ENCODE measurements at regions not wholly inside any gene's neighbourhood (a gene's known extent, or its start where the extent isn't known, plus 50 kb on each side); places are given as distances from the start of the nearest gene placed in this dataset.

DNA sequence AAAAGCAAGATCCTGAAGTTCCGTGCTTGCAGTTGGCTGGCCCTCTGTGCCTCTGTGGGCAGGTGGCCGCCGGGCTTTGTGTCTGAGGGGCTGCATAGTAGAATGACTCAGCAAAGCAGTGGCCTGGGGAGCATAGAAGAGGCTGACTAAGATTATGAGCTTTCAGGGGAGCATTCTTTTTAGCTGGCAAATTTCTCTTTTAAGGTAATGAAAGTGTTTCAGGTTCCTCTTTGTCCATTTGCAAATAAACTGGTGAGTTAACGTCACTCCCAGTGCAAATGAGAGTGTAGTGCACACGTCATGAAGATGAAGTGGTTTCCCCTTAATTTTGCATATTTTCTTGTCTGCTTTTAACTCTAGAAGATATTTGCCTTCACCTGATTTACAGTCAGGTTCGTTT is 98.6 kb downstream of the BCL2L11 start:
- DNase-seq (no peak), ATAC-seq (no peak)
- no peak overlapping the region for H3K4me3 Mint-ChIP-seq
- no peaks in the 10 kb centered on the region for H3K4me1 Mint-ChIP-seq (ENCODE audit: low read depth)
- peaks cover 18% of the 10 kb centered on the region for H3K27me3 Mint-ChIP-seq (ENCODE audit: low read depth)
- H3K36me3 Mint-ChIP-seq (ENCODE audit: insufficient read depth), result peaks cover 4% of the 10 kb centered on the region
- H3K9me3 Mint-ChIP-seq, result peaks cover 15% of the 10 kb centered on the region

DNA sequence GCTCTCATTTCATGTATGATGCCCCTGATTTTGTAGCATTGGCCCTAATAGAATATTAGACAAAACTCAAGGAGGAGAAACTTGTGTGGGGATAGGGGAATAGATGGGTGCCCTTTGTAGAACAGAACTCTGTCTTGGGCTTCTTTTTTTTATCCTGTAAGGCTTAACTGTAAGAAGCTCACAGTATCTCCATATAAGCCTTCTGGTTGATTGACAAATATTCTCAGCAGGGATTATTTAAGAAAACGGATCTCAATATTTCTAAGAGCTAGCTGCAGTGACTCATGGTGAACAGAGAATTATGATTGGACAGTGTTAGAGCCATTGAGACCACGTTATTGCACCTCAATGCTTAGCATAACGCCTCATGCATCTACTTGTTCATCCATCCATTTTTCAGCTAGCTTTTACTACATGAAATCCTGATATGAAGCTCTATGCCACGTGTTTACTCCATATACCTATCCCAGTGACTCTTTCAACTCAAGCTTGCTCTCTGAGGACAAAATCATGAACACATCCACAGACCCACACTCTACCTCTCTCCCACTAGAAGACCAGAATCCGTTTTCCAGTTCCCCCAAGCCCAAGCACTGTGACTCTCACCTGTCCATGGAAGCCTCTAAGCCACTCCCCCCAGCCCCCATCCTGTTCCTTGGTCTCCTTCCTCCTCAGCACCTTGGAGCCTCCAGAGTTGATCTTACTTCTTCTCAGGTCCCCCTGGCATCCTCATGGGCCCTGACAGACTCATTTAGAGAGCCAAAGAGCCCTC is 99.2 kb downstream of the BCL2L11 start:
- no peak for DNase-seq
- peaks cover 9% of the 10 kb centered on the region for H3K9me3 Mint-ChIP-seq
- H3K27me3 Mint-ChIP-seq (ENCODE audit: low read depth), result peaks cover 20% of the 10 kb centered on the region
- no peaks in the 10 kb centered on the region for H3K4me1 Mint-ChIP-seq (ENCODE audit: low read depth)
- peaks cover 4% of the 10 kb centered on the region for H3K36me3 Mint-ChIP-seq (ENCODE audit: insufficient read depth)
- no peak overlapping the region for H3K4me3 Mint-ChIP-seq
- ATAC-seq, result no peak

DNA sequence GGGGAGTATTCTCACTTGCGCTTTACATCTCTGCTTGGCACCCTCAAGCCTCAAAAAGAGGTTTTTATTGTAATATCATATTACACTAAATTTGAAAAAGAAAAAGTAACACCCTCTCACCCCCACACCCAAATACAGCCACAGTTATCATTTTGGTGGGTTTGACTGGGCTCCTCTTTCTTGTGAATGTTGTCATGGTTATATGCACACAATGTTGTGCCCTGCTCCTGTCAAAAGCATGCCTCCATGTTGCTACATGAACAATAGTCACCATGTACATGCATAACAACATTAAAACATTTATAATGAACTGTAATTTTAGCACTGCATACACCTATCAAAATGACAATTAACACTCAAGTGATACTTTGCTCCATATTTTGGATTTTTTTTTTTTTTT is 100.2 kb downstream of the BCL2L11 start:
- Mint-ChIP-seq H3K4me1 (ENCODE audit: low read depth) (no peaks in the 10 kb centered on the region), H3K36me3 (ENCODE audit: insufficient read depth) (peaks cover 6% of the 10 kb centered on the region), H3K27me3 (ENCODE audit: low read depth) (peaks cover 28% of the 10 kb centered on the region), H3K9me3 (peaks cover 5% of the 10 kb centered on the region), H3K4me3 (no peak overlapping the region)
- ATAC-seq, result no peak
- no peak for DNase-seq

DNA sequence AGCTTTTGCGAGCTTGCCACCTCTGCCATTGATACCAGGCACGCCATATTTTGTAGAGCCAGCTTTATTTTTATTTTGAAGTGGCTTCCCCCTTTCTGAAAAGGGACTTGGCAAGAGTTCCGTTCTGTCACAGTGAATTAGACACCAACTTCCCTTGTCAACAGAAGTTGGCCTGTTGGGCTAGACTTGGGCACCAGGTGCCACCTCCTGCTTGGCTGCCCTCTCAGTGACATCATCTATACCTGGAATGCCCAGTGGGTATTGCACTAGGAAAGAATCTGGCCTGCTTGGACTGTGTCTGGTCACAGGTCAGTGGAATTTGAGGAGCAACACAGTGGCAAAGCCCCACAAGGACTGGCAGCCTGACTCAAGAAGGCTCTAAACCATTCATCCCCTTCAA is 101.0 kb downstream of the BCL2L11 start:
- Mint-ChIP-seq H3K27me3 (ENCODE audit: low read depth) (peaks cover 31% of the 10 kb centered on the region), H3K4me1 (ENCODE audit: low read depth) (no peaks in the 10 kb centered on the region), H3K9me3 (peaks cover 5% of the 10 kb centered on the region), H3K36me3 (ENCODE audit: insufficient read depth) (peaks cover 6% of the 10 kb centered on the region), H3K4me3 (no peak overlapping the region)
- DNase-seq (no peak), ATAC-seq (no peak)

DNA sequence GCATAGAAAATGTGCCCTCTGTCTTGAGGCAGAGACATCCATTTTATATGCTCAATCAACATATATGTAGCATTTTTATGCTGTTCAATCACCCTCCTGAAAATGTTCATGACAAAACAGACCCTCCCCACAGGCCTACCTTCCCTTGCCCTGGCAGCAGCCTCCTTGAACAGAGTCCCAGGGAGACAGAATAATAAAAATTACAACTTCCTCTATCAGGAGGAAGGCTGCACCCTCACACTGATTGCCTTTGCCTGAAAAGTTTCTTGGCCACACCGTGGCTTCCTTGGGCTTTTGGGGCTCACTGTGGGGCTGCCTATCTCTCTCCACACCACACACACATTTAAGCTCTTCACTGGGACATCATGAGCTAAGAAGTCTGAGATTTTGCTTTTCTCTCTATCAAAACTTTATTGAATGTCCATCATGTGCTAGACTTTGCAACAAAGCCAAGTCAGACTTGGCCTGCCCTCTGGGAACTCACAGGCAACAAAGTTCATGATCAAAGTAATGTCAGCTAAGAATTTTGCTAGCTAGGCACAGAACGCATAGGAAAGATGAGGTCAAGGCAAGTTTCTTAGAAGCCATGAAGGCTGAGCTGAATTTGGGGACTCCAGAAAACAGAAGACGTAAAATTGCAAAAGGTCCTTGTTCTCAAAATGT is 101.6 kb downstream of the BCL2L11 start:
- ATAC-seq (no peak), DNase-seq (no peak)
- H3K4me1 Mint-ChIP-seq (ENCODE audit: low read depth), result no peaks in the 10 kb centered on the region
- peaks cover 31% of the 10 kb centered on the region for H3K27me3 Mint-ChIP-seq (ENCODE audit: low read depth)
- H3K9me3 Mint-ChIP-seq, result peaks cover 5% of the 10 kb centered on the region
- peaks cover 6% of the 10 kb centered on the region for H3K36me3 Mint-ChIP-seq (ENCODE audit: insufficient read depth)
- H3K4me3 Mint-ChIP-seq, result no peak overlapping the region

DNA sequence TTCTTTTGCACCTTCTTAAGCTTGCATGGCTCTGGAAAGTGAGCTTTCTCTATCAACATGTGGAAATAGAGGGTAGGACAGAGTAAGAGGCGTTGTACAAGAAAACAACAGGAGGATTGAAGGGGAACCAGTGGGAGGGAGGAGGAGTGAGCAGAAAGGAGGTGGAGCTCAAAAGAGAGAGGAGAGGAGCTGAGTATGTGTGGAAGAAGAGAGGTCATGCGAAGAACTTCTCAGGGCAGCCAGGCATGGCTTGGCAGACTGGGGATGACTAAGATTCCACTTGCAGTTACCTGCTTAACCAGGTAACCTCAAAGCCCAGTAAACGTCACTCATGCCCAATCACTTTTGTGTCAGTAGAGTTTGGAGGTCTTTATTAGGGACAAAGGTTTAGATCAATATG is 105.1 kb downstream of the BCL2L11 start:
- Mint-ChIP-seq H3K4me1 (ENCODE audit: low read depth) (no peaks in the 10 kb centered on the region), H3K4me3 (no peak overlapping the region), H3K9me3 (peaks cover 5% of the 10 kb centered on the region), H3K36me3 (ENCODE audit: insufficient read depth) (peaks cover 6% of the 10 kb centered on the region), H3K27me3 (ENCODE audit: low read depth) (peaks cover 27% of the 10 kb centered on the region)
- no peak for DNase-seq
- no peak for ATAC-seq

DNA sequence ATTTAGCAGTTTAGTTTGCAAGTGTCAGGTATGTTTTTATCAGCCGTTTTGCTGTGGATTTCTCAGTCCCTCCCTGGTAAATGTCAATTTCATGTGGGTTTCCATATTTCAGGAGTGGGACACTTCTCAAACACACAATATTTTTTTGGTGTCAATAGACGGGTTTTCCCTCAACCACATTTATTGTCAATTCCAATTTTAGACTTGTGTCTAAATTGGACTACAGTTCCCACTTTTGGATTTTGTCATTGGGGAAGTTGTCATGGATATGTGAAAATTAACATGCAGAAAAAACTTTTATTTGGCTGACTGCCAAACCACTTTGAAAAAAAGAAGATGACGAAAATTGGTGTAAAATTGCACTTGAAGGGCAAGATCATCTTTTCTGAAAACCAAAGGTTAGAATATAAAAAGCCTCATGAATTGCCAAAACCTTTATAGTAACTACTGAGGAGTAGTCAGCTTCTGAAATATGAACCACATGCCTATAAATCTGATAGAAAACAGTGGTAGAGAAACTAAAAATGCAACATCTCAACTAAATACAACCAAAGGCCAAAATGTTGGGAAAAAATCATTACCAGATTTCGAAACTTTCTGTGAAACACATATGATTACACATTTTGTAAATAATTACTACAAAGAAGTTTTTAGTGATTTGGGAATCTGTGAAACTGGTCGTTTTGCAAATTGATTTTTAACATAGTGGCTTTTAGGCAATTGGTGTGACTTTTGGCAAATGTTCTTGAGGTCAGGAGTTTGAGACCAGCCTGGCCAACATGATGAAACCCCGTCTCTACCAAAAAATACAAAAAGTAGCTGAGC is 106.4 kb downstream of the BCL2L11 start:
- DNase-seq (no peak), ATAC-seq (no peak)
- no peaks in the 10 kb centered on the region for H3K4me1 Mint-ChIP-seq (ENCODE audit: low read depth)
- peaks cover 6% of the 10 kb centered on the region for H3K36me3 Mint-ChIP-seq (ENCODE audit: insufficient read depth)
- peaks cover 22% of the 10 kb centered on the region for H3K27me3 Mint-ChIP-seq (ENCODE audit: low read depth)
- H3K9me3 Mint-ChIP-seq, result peaks cover 11% of the 10 kb centered on the region
- no peak overlapping the region for H3K4me3 Mint-ChIP-seq

DNA sequence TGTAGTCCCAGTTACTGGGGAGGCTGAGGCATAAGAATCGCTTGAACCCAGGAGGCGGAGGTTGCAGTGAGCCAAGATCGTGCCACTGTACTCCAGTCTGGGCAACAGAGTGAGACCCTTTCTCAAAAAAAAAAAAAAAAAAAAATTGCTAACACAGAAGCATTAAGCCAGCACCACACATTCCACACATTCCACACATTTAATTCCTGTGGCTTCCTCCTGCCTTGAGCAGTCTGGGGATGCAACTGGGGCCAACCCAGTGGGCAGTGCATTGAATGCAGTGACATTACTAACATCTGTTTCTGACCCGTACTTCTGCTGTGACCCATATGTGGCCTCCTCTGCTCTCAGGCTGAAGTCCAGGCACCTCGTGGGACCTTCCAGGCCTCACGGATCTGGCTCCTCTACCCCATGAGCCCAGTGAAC is 107.0 kb downstream of the BCL2L11 start:
- no peak for DNase-seq
- no peak overlapping the region for H3K4me3 Mint-ChIP-seq
- H3K4me1 Mint-ChIP-seq (ENCODE audit: low read depth), result no peaks in the 10 kb centered on the region

DNA sequence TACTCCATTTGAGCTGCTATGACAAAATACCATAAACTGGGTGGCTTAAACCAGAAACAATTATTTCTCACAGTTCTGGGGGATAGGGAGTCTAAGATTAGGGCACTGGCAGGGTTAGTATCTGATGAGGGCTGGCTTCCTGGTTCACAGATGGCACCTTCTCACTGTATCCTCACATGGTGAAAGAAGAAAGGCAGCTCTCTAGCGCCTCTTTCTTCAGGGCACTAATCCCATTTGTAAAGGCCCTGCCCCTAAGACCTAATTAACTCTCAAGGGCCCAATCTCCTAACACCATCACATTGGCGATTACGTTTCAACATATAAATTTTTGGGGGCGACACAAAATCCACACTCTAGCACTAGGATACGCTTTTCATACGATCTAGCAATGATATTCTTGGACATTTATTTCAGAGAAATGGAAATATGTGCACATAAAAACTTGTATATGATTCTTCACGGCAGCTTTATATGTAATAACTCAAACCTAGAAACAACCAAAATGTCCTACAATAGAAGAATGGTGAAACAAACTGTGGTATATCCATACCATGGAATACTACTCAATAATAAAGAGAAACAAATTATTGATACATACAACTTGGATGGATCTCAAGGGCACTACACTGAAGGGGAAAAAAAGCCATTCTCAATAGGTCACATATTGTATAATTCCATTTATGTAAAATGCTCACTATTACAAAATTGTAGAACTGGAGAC is 111.0 kb downstream of the BCL2L11 start:
- no peaks in the 10 kb centered on the region for H3K36me3 Mint-ChIP-seq (ENCODE audit: insufficient read depth)
- ATAC-seq (no peak), DNase-seq (no peak)
- peaks cover 6% of the 10 kb centered on the region for H3K9me3 Mint-ChIP-seq
- no peaks in the 10 kb centered on the region for H3K27me3 Mint-ChIP-seq (ENCODE audit: low read depth)
- H3K4me3 Mint-ChIP-seq, result no peak overlapping the region
- H3K4me1 Mint-ChIP-seq (ENCODE audit: low read depth), result no peaks in the 10 kb centered on the region

More for the DNA sequence above, 107.0 kb downstream of the BCL2L11 start:
- Mint-ChIP-seq H3K27me3 (ENCODE audit: low read depth) (peaks cover 17% of the 10 kb centered on the region), H3K9me3 (peaks cover 10% of the 10 kb centered on the region), H3K36me3 (ENCODE audit: insufficient read depth) (peaks cover 5% of the 10 kb centered on the region)
- no peak for ATAC-seq

DNA sequence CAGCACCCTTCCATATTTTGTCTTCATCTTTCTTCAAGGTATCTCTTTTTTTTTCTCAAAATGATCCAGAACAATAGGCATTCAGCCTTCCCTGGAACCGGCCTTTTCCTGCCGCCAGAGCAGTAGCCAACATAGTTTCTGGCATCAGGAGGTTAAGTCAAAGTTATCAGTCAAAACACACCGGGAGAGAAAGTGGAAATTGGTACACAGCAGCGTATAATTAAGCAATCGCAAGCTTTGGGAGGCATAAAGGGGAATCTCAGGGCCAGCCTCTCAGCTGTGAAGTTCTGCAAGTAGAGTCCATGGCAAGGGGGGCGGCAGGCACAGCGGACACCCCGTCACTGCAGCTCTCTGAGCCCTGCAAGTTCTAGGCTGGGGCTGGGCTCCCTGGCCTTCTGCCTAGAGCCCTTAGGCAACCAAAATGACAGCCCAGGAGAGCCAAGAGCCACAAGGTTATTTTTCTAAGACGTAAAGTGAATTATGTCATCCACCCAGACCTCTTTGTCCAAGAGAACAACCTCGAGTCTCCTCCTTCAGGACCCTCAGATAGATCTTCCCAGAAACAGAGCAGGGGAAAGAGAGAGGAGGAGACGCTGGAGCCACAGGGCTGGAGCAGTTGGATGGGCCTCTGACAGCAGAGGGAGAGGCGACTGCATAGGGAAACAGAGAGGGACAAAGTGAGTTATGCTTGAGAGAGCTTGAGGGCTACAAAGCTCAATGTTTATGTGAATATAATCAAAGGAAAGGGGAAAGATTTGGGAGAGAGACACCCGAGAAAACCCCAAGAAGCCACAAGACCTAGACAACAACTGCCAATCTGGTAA is 114.7 kb downstream of the BCL2L11 start:
- Mint-ChIP-seq H3K4me3 (no peak overlapping the region), H3K27me3 (ENCODE audit: low read depth) (no peaks in the 10 kb centered on the region), H3K9me3 (peaks cover 6% of the 10 kb centered on the region), H3K36me3 (ENCODE audit: insufficient read depth) (no peaks in the 10 kb centered on the region), H3K4me1 (ENCODE audit: low read depth) (no peaks in the 10 kb centered on the region)
- DNase-seq (no peak), ATAC-seq (no peak)

DNA sequence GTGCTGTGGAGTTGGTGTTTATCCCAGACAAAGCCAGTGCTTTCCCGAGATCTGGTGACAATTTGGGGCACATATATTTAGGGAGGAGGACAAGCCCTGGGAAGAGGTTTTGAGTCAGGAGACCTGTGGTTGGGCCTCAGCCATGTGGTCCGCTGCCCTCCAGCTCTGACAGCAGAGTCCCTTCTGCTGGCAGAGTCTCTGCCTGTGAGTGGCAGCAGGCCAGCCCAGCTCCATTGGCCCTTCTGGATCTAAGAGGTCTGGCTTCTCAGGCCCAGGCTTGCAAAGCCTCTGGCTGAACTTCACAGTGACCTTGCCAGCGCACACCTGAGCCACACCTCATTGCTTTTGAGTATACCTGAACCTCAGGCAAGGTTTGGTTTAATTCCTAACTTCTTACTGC is 115.3 kb downstream of the BCL2L11 start:
- H3K27me3 Mint-ChIP-seq (ENCODE audit: low read depth), result no peaks in the 10 kb centered on the region
- no peak overlapping the region for H3K4me3 Mint-ChIP-seq
- peaks cover 6% of the 10 kb centered on the region for H3K9me3 Mint-ChIP-seq
- no peaks in the 10 kb centered on the region for H3K4me1 Mint-ChIP-seq (ENCODE audit: low read depth)
- DNase-seq (no peak), ATAC-seq (no peak)
- no peaks in the 10 kb centered on the region for H3K36me3 Mint-ChIP-seq (ENCODE audit: insufficient read depth)

DNA sequence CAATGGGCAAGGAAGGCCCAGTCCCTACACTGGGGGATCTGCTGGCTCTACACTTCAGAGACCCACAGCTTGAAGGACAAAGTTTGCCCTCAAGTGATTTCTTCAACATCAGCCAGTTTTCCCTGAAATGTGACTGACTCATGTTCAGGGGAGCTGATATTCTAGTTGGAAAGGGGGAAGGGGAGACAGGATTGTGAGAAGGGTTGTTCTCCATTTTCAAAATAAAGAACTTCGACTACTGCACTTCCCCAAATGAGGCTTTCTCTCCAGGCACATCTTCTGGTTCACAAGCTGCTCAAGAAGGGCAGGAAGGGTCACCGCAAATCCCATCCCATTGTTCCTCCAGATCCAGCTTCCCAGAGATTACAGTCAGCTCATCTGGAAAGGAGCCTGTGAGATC is 117.6 kb downstream of the BCL2L11 start:
- Mint-ChIP-seq H3K9me3 (no peaks in the 10 kb centered on the region), H3K4me3 (no peak overlapping the region), H3K36me3 (ENCODE audit: insufficient read depth) (no peaks in the 10 kb centered on the region), H3K4me1 (ENCODE audit: low read depth) (no peaks in the 10 kb centered on the region), H3K27me3 (ENCODE audit: low read depth) (no peaks in the 10 kb centered on the region)
- ATAC-seq (no peak), DNase-seq (no peak)

DNA sequence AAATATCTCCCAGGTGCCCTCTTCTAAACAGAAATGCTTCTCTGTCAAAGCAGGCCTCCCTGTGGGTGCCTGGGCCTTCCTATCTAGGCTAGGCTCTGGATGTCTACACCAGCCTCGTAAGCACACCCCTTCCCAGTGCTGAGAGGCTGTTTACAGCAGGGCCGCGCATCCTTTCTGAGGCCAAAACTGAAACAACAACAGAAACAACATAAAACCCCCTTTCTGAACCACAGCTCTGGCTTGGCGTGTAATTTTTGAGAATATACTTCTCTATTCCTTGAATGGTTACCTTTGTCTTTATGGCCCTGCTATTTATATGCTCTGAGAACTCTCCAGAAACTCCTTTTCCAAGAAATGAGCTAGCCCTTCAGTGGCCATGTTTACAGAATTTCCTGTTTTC is 118.4 kb downstream of the BCL2L11 start:
- H3K4me3 Mint-ChIP-seq, result no peak overlapping the region
- no peaks in the 10 kb centered on the region for H3K4me1 Mint-ChIP-seq (ENCODE audit: low read depth)
- H3K36me3 Mint-ChIP-seq (ENCODE audit: insufficient read depth), result no peaks in the 10 kb centered on the region
- no peak for DNase-seq
- ATAC-seq, result no peak
- no peaks in the 10 kb centered on the region for H3K9me3 Mint-ChIP-seq
- H3K27me3 Mint-ChIP-seq (ENCODE audit: low read depth), result no peaks in the 10 kb centered on the region
